ENCODE measurements at regions not wholly inside any gene's neighbourhood (a gene's known extent, or its start where the extent isn't known, plus 50 kb on each side); places are given as distances from the start of the nearest gene placed in this dataset.

- Histone ChIP-seq H3K9me3 (ENCODE audit: control insufficient read depth, insufficient read depth, low read length) (no peaks in the 10 kb centered on the region), H3K79me2 (ENCODE audit: control insufficient read depth, low read length) (no peaks in the 10 kb centered on the region), H3K4me1 (ENCODE audit: control insufficient read depth, low read length) (no peaks in the 10 kb centered on the region), H3K4me3 (ENCODE audit: low read length) (no peak overlapping the region), H3K36me3 (ENCODE audit: control insufficient read depth, low read length) (no peaks in the 10 kb centered on the region), H3K27ac (ENCODE audit: low read depth, low read length) (no peak overlapping the region), H4K20me1 (ENCODE audit: control insufficient read depth, insufficient read depth, low read depth, low read length) (no peaks in the 10 kb centered on the region), H3F3A (ENCODE audit: control insufficient read depth, insufficient read depth) (no peaks in the 10 kb centered on the region), H3K9me2 (replicated peaks; ENCODE audit: control insufficient read depth, low read length) (no peaks in the 10 kb centered on the region), H3K27me3 (ENCODE audit: control insufficient read depth, low read length) (no peaks in the 10 kb centered on the region), H3K4me2 (ENCODE audit: low read length) (no peak overlapping the region)
- TF ChIP-seq CTCF (IDR thresholded peaks at IDR 0.05; ENCODE audit: low read depth, low read length, poor library complexity, severe bottlenecking) (no peak), EZH2phosphoT487 (IDR thresholded peaks at IDR 0.05; ENCODE audit: borderline replicate concordance, low read length) (no peak)
Observed at GRCh38 chr1:82387012-82387366, 586.3 kb downstream of the ADGRL2 start.

GRCh38 chr1:82386365-82387011, 585.8 kb downstream of the ADGRL2 start:
- Histone ChIP-seq H3K27me3 (ENCODE audit: control insufficient read depth, low read length) (no peaks in the 10 kb centered on the region), H3K4me2 (ENCODE audit: low read length) (no peak overlapping the region), H3K9me2 (replicated peaks; ENCODE audit: control insufficient read depth, low read length) (no peaks in the 10 kb centered on the region), H3K4me3 (ENCODE audit: low read length) (no peak overlapping the region), H3K9me3 (ENCODE audit: control insufficient read depth, insufficient read depth, low read length) (no peaks in the 10 kb centered on the region), H3K4me1 (ENCODE audit: control insufficient read depth, low read length) (no peaks in the 10 kb centered on the region), H3K27ac (ENCODE audit: low read depth, low read length) (no peak overlapping the region), H3K36me3 (ENCODE audit: control insufficient read depth, low read length) (no peaks in the 10 kb centered on the region), H4K20me1 (ENCODE audit: control insufficient read depth, insufficient read depth, low read depth, low read length) (no peaks in the 10 kb centered on the region), H3K79me2 (ENCODE audit: control insufficient read depth, low read length) (no peaks in the 10 kb centered on the region), H3F3A (ENCODE audit: control insufficient read depth, insufficient read depth) (no peaks in the 10 kb centered on the region)
- TF ChIP-seq EZH2phosphoT487 (IDR thresholded peaks at IDR 0.05; ENCODE audit: borderline replicate concordance, low read length) (no peak), CTCF (IDR thresholded peaks at IDR 0.05; ENCODE audit: low read depth, low read length, poor library complexity, severe bottlenecking) (no peak)

- Histone ChIP-seq H3K27me3 (ENCODE audit: control insufficient read depth, low read length) (no peaks in the 10 kb centered on the region), H3K4me2 (ENCODE audit: low read length) (no peak overlapping the region), H3K36me3 (ENCODE audit: control insufficient read depth, low read length) (no peaks in the 10 kb centered on the region), H3K27ac (ENCODE audit: low read depth, low read length) (no peak overlapping the region), H3K79me2 (ENCODE audit: control insufficient read depth, low read length) (no peaks in the 10 kb centered on the region), H3K9me2 (replicated peaks; ENCODE audit: control insufficient read depth, low read length) (no peaks in the 10 kb centered on the region), H4K20me1 (ENCODE audit: control insufficient read depth, insufficient read depth, low read depth, low read length) (no peaks in the 10 kb centered on the region), H3K4me1 (ENCODE audit: control insufficient read depth, low read length) (no peaks in the 10 kb centered on the region), H3K4me3 (ENCODE audit: low read length) (no peak overlapping the region), H3K9me3 (ENCODE audit: control insufficient read depth, insufficient read depth, low read length) (no peaks in the 10 kb centered on the region), H3F3A (ENCODE audit: control insufficient read depth, insufficient read depth) (no peaks in the 10 kb centered on the region)
- TF ChIP-seq CTCF (IDR thresholded peaks at IDR 0.05; ENCODE audit: low read depth, low read length, poor library complexity, severe bottlenecking) = no peak
- TF ChIP-seq EZH2phosphoT487 (IDR thresholded peaks at IDR 0.05; ENCODE audit: borderline replicate concordance, low read length) = no peak
Observed at GRCh38 chr1:82384776-82385175, 584.0 kb downstream of the ADGRL2 start.
